ENCODE measurements at regions not wholly inside any gene's neighbourhood (a gene's known extent, or its start where the extent isn't known, plus 50 kb on each side); places are given as distances from the start of the nearest gene placed in this dataset.
A peak's percentile ranks its signal among the peaks of the same experiment; 100 is the strongest.

DNA sequence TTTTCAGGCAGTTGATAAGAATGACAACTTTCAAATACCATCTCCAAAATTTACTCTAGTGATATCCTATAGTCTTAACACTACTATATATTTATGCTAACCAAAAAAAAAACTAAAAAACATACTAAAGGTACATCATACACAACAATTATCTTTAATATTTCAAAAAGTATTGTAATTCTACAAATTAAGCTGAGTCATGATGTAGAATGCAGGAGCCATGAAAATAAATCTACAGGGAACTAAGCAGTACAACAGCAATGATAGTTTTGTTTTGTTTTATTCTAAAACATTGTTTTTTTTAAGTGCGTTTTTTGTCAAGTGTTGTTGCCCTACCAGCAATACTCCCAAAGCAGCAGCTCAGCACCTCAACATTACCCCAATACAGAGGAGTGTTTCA is 314.3 kb downstream of the FSIP2 start:
- no peak overlapping the region for H3K27ac ChIP-seq
- ATAC-seq (no peak), DNase-seq (no peak)
- H3K4me1 ChIP-seq = no peaks in the 10 kb centered on the region
- no peaks in the 10 kb centered on the region for H3K9me3 ChIP-seq
- no peaks in the 10 kb centered on the region for H3K27me3 ChIP-seq (ENCODE audit: insufficient read depth in 3 of 3, low read length in 2 of 3)
- H3K36me3 ChIP-seq (ENCODE audit: insufficient read depth in 1 of 2, low read depth in 1 of 2) = no peaks in the 10 kb centered on the region
- TF ChIP-seq, protein P1, sequence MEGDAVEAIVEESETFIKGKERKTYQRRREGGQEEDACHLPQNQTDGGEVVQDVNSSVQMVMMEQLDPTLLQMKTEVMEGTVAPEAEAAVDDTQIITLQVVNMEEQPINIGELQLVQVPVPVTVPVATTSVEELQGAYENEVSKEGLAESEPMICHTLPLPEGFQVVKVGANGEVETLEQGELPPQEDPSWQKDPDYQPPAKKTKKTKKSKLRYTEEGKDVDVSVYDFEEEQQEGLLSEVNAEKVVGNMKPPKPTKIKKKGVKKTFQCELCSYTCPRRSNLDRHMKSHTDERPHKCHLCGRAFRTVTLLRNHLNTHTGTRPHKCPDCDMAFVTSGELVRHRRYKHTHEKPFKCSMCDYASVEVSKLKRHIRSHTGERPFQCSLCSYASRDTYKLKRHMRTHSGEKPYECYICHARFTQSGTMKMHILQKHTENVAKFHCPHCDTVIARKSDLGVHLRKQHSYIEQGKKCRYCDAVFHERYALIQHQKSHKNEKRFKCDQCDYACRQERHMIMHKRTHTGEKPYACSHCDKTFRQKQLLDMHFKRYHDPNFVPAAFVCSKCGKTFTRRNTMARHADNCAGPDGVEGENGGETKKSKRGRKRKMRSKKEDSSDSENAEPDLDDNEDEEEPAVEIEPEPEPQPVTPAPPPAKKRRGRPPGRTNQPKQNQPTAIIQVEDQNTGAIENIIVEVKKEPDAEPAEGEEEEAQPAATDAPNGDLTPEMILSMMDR (IDR thresholded peaks at IDR 0.05) = no peak
- intact Hi-C loops (cut with DNase I) = no loop called here
- 89 to 95% (median 91%) methylated on average over 1 of the region's 1 CpG for WGBS, 3 donors
- H3K4me3 ChIP-seq = no peak overlapping the region

DNA sequence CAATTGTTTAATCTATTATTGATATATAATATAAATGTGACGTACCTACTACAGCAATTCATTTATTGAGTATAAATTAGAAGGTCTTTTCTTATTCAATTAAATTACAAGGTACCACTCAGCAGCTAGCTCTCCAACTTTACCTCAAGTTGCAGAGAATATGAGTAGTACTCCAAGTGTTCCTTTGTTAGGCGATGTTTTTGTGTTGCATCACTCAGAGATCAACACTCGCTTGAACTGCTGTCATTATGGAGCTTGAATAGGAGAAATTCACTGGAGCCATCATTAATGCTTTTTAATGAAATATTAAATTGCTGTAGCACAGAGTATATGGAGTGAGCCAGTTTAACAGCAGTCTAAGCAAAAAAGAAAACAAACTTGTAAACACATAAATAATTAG is 320.0 kb downstream of the FSIP2 start:
- no peaks in the 10 kb centered on the region for H3K9me3 ChIP-seq
- H3K36me3 ChIP-seq (ENCODE audit: insufficient read depth in 1 of 2, low read depth in 1 of 2) = no peaks in the 10 kb centered on the region
- TF ChIP-seq, protein P1 (IDR thresholded peaks at IDR 0.05) = no peak
- H3K27ac ChIP-seq = peak overlapping the region; percentile 19
- peaks cover 16% of the 10 kb centered on the region for H3K4me1 ChIP-seq
- 74 to 84% (median 76%) methylated on average over 3 of the region's 3 CpGs for WGBS, 3 donors
- H3K27me3 ChIP-seq (ENCODE audit: insufficient read depth in 3 of 3, low read length in 2 of 3) = no peaks in the 10 kb centered on the region
- intact Hi-C loops (cut with DNase I) = no loop called here
- DNase-seq (no peak), ATAC-seq (no peak)
- no peak overlapping the region for H3K4me3 ChIP-seq

DNA sequence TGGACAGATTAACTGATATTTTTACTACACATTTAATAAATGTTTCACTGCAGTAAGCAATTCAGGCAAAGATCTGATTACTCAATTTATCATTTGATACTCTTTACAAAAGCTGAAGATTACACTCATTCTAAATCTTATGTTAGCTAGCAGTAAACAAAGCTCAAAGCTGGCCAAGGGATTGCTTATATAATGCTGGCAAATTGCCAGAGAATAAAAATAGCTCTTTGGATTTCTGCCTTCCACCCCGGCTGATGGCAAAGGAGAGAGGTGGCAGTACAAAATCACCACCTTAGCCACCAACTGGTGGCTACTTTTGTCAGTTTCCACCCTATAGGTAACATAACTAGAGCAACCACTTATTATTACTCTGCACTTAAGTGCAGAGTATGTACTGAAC is 320.5 kb downstream of the FSIP2 start:
- 4 to 7% (median 4%) methylated on average over 1 of the region's 1 CpG for WGBS, 3 donors
- H3K4me1 ChIP-seq = peaks cover 16% of the 10 kb centered on the region
- H3K36me3 ChIP-seq (ENCODE audit: insufficient read depth in 1 of 2, low read depth in 1 of 2) = no peaks in the 10 kb centered on the region
- DNase-seq = no peak
- no peaks in the 10 kb centered on the region for H3K9me3 ChIP-seq
- no peak overlapping the region for H3K4me3 ChIP-seq
- peak in 1 of 4 donors; percentile 73 for ATAC-seq
- no peaks in the 10 kb centered on the region for H3K27me3 ChIP-seq (ENCODE audit: insufficient read depth in 3 of 3, low read length in 2 of 3)
- TF ChIP-seq, protein P1 (IDR thresholded peaks at IDR 0.05) = no peak
- H3K27ac ChIP-seq = peak overlapping the region; percentile 19
- intact Hi-C loops (cut with DNase I) = no loop called here

DNA sequence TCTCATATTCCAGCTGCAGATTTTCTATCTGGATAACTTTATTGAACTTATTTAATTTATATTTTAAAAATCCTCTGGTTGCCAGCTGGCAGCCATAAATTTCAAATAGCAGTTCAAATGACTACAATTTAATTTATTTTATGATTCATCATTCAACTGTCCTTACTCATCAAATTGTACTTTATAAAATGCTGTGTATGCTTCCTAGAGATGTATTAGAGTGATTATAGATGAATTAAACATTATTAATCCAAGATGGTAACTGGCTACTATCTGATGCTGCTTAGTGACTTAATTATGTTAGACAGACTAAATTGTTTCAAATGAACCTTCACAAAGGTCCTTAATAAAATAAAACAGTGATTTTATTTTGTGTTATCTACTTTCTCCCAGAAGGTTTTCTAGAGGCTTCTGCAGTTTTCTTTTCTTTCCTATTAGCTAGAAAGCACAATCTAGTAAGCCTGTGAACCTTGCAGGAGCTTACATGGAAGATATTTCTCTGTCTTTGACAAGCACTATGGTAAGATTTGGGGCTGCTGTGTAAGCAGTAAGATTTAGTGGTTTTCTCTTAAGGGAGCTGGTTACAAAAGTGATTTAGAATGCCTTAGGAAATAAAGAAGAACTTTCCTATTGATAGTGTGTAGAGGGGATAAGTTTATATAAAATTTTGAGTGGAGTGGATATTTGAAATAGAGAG is 322.3 kb downstream of the FSIP2 start:
- DNase-seq (no peak), ATAC-seq (no peak)
- TF ChIP-seq, protein P1 (IDR thresholded peaks at IDR 0.05) = no peak
- H3K36me3 ChIP-seq (ENCODE audit: insufficient read depth in 1 of 2, low read depth in 1 of 2) = no peaks in the 10 kb centered on the region
- intact Hi-C loops (cut with DNase I) = no loop called here
- no peak overlapping the region for H3K4me3 ChIP-seq
- no peaks in the 10 kb centered on the region for H3K9me3 ChIP-seq
- no peaks in the 10 kb centered on the region for H3K27me3 ChIP-seq (ENCODE audit: insufficient read depth in 3 of 3, low read length in 2 of 3)
- no peak overlapping the region for H3K27ac ChIP-seq
- H3K4me1 ChIP-seq = peaks cover 16% of the 10 kb centered on the region

DNA sequence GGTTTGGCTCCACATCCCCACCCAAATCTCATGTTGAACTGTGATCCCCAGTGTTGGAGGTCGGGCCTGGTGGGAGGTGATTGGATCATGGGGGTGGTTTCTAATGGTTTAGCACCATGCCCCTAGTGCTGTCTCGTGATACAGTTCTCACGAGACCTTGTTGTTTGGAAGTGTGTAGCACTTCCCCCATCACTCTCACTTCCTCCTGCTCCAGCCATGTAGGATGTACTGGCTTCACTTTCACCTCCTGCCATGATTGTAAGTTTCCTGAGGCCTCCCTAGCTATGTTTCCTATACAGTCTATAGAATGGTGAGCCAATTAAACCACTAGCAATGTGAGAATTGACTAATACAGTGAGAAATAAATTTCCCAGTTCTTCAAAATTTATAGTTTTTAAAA is 325.9 kb downstream of the FSIP2 start:
- intact Hi-C loops (cut with DNase I) = no loop called here
- Histone ChIP-seq H3K27me3 (ENCODE audit: insufficient read depth in 3 of 3, low read length in 2 of 3) (no peaks in the 10 kb centered on the region), H3K27ac (no peak overlapping the region), H3K36me3 (ENCODE audit: insufficient read depth in 1 of 2, low read depth in 1 of 2) (no peaks in the 10 kb centered on the region), H3K4me1 (peaks cover 6% of the 10 kb centered on the region), H3K4me3 (no peak overlapping the region), H3K9me3 (no peaks in the 10 kb centered on the region)
- DNase-seq (no peak), ATAC-seq (no peak)
- TF ChIP-seq, protein P1 (IDR thresholded peaks at IDR 0.05) = no peak
- WGBS, 3 donors = 80 to 91% (median 86%) methylated on average over 3 of the region's 3 CpGs
